ENCODE measurements at regions not wholly inside any gene's neighbourhood (a gene's known extent, or its start where the extent isn't known, plus 50 kb on each side); places are given as distances from the start of the nearest gene placed in this dataset.

GRCh38 chr9:100674419-100675122 lies 96.7 kb downstream of the CAVIN4 start:
- DNase-seq (ENCODE audit: low read depth, low spot score): no peak

GRCh38 chr9:100679834-100680233 lies 102.0 kb downstream of the CAVIN4 start:
- H3K9me3 ChIP-seq (ENCODE audit: insufficient read depth, low read length): no peaks in the 10 kb centered on the region
- no peaks in the 10 kb centered on the region for H3K4me1 ChIP-seq (ENCODE audit: insufficient read depth, insufficient read length)
- no peak overlapping the region for H3K9ac ChIP-seq (ENCODE audit: insufficient read length, low read depth)
- H3K4me3 ChIP-seq (ENCODE audit: insufficient read length, low read depth): no peak overlapping the region
- no peak for DNase-seq (ENCODE audit: low read depth, low spot score)
- TF ChIP-seq YY1 (IDR thresholded peaks at IDR 0.05; ENCODE audit: insufficient read depth, insufficient read length) (no peak), ZNF274 (IDR thresholded peaks at IDR 0.05; ENCODE audit: low read depth, low read length) (no peak), SUZ12 (IDR thresholded peaks at IDR 0.05; ENCODE audit: extremely low read depth, insufficient read depth, insufficient read length) (no peak)
- H3K27me3 ChIP-seq (ENCODE audit: insufficient read depth, insufficient read length): no peaks in the 10 kb centered on the region
- no peaks in the 10 kb centered on the region for H3K36me3 ChIP-seq (ENCODE audit: insufficient read depth, insufficient read length, low read length)

More at GRCh38 chr9:100674419-100675122, 96.7 kb downstream of the CAVIN4 start:
- no peaks in the 10 kb centered on the region for H3K9me3 ChIP-seq (ENCODE audit: insufficient read depth, low read length)
- H3K27me3 ChIP-seq (ENCODE audit: insufficient read depth, insufficient read length): no peaks in the 10 kb centered on the region
- no peaks in the 10 kb centered on the region for H3K36me3 ChIP-seq (ENCODE audit: insufficient read depth, insufficient read length, low read length)
- H3K4me3 ChIP-seq (ENCODE audit: insufficient read length, low read depth): no peak overlapping the region
- H3K9ac ChIP-seq (ENCODE audit: insufficient read length, low read depth): no peak overlapping the region
- TF ChIP-seq YY1 (IDR thresholded peaks at IDR 0.05; ENCODE audit: insufficient read depth, insufficient read length) (no peak), SUZ12 (IDR thresholded peaks at IDR 0.05; ENCODE audit: extremely low read depth, insufficient read depth, insufficient read length) (no peak), ZNF274 (IDR thresholded peaks at IDR 0.05; ENCODE audit: low read depth, low read length) (no peak)
- no peaks in the 10 kb centered on the region for H3K4me1 ChIP-seq (ENCODE audit: insufficient read depth, insufficient read length)

GRCh38 chr9:100686420-100686819 lies 108.5 kb downstream of the CAVIN4 start:
- Histone ChIP-seq H3K36me3 (ENCODE audit: insufficient read depth, insufficient read length, low read length) (no peaks in the 10 kb centered on the region), H3K9me3 (ENCODE audit: insufficient read depth, low read length) (no peaks in the 10 kb centered on the region), H3K27me3 (ENCODE audit: insufficient read depth, insufficient read length) (no peaks in the 10 kb centered on the region), H3K9ac (ENCODE audit: insufficient read length, low read depth) (no peak overlapping the region), H3K4me1 (ENCODE audit: insufficient read depth, insufficient read length) (no peaks in the 10 kb centered on the region), H3K4me3 (ENCODE audit: insufficient read length, low read depth) (no peak overlapping the region)
- TF ChIP-seq ZNF274 (IDR thresholded peaks at IDR 0.05; ENCODE audit: low read depth, low read length) (no peak), SUZ12 (IDR thresholded peaks at IDR 0.05; ENCODE audit: extremely low read depth, insufficient read depth, insufficient read length) (no peak), YY1 (IDR thresholded peaks at IDR 0.05; ENCODE audit: insufficient read depth, insufficient read length) (no peak)
- no peak for DNase-seq (ENCODE audit: low read depth, low spot score)

- no peaks in the 10 kb centered on the region for H3K36me3 ChIP-seq (ENCODE audit: insufficient read depth, insufficient read length, low read length)
- DNase-seq (ENCODE audit: low read depth, low spot score): no peak
- no peak overlapping the region for H3K4me3 ChIP-seq (ENCODE audit: insufficient read length, low read depth)
- no peaks in the 10 kb centered on the region for H3K9me3 ChIP-seq (ENCODE audit: insufficient read depth, low read length)
- TF ChIP-seq YY1 (IDR thresholded peaks at IDR 0.05; ENCODE audit: insufficient read depth, insufficient read length): no peak
- H3K27me3 ChIP-seq (ENCODE audit: insufficient read depth, insufficient read length): no peaks in the 10 kb centered on the region
- H3K9ac ChIP-seq (ENCODE audit: insufficient read length, low read depth): no peak overlapping the region
- H3K4me1 ChIP-seq (ENCODE audit: insufficient read depth, insufficient read length): no peaks in the 10 kb centered on the region
These were observed 111.8 kb downstream of the CAVIN4 start for GRCh38 chr9:100689635-100690034.

GRCh38 chr9:100690438-100690837 lies 112.6 kb downstream of the CAVIN4 start:
- Histone ChIP-seq H3K27me3 (ENCODE audit: insufficient read depth, insufficient read length) (no peaks in the 10 kb centered on the region), H3K9ac (ENCODE audit: insufficient read length, low read depth) (no peak overlapping the region), H3K4me1 (ENCODE audit: insufficient read depth, insufficient read length) (no peaks in the 10 kb centered on the region), H3K9me3 (ENCODE audit: insufficient read depth, low read length) (no peaks in the 10 kb centered on the region), H3K4me3 (ENCODE audit: insufficient read length, low read depth) (no peak overlapping the region), H3K36me3 (ENCODE audit: insufficient read depth, insufficient read length, low read length) (no peaks in the 10 kb centered on the region)
- no peak for DNase-seq (ENCODE audit: low read depth, low spot score)
- TF ChIP-seq SUZ12 (IDR thresholded peaks at IDR 0.05; ENCODE audit: extremely low read depth, insufficient read depth, insufficient read length) (no peak), ZNF274 (IDR thresholded peaks at IDR 0.05; ENCODE audit: low read depth, low read length) (no peak), YY1 (IDR thresholded peaks at IDR 0.05; ENCODE audit: insufficient read depth, insufficient read length) (no peak)

GRCh38 chr9:100697339-100697738 lies 119.5 kb downstream of the CAVIN4 start:
- no peak overlapping the region for H3K9ac ChIP-seq (ENCODE audit: insufficient read length, low read depth)
- H3K4me1 ChIP-seq (ENCODE audit: insufficient read depth, insufficient read length): no peaks in the 10 kb centered on the region
- no peak for DNase-seq (ENCODE audit: low read depth, low spot score)
- H3K27me3 ChIP-seq (ENCODE audit: insufficient read depth, insufficient read length): no peaks in the 10 kb centered on the region
- H3K9me3 ChIP-seq (ENCODE audit: insufficient read depth, low read length): no peaks in the 10 kb centered on the region
- no peak overlapping the region for H3K4me3 ChIP-seq (ENCODE audit: insufficient read length, low read depth)
- no peaks in the 10 kb centered on the region for H3K36me3 ChIP-seq (ENCODE audit: insufficient read depth, insufficient read length, low read length)
- TF ChIP-seq ZNF274 (IDR thresholded peaks at IDR 0.05; ENCODE audit: low read depth, low read length): no peak

- Histone ChIP-seq H3K36me3 (ENCODE audit: insufficient read depth, insufficient read length, low read length) (no peaks in the 10 kb centered on the region), H3K9me3 (ENCODE audit: insufficient read depth, low read length) (no peaks in the 10 kb centered on the region), H3K9ac (ENCODE audit: insufficient read length, low read depth) (no peak overlapping the region), H3K27me3 (ENCODE audit: insufficient read depth, insufficient read length) (no peaks in the 10 kb centered on the region), H3K4me3 (ENCODE audit: insufficient read length, low read depth) (no peak overlapping the region), H3K4me1 (ENCODE audit: insufficient read depth, insufficient read length) (no peaks in the 10 kb centered on the region)
- TF ChIP-seq SUZ12 (IDR thresholded peaks at IDR 0.05; ENCODE audit: extremely low read depth, insufficient read depth, insufficient read length) (no peak), ZNF274 (IDR thresholded peaks at IDR 0.05; ENCODE audit: low read depth, low read length) (no peak), YY1 (IDR thresholded peaks at IDR 0.05; ENCODE audit: insufficient read depth, insufficient read length) (no peak)
- no peak for DNase-seq (ENCODE audit: low read depth, low spot score)
These were observed 121.1 kb downstream of the CAVIN4 start for GRCh38 chr9:100698945-100699344.
